ENCODE measurements at regions not wholly inside any gene's neighbourhood (a gene's known extent, or its start where the extent isn't known, plus 50 kb on each side); places are given as distances from the start of the nearest gene placed in this dataset.

DNA sequence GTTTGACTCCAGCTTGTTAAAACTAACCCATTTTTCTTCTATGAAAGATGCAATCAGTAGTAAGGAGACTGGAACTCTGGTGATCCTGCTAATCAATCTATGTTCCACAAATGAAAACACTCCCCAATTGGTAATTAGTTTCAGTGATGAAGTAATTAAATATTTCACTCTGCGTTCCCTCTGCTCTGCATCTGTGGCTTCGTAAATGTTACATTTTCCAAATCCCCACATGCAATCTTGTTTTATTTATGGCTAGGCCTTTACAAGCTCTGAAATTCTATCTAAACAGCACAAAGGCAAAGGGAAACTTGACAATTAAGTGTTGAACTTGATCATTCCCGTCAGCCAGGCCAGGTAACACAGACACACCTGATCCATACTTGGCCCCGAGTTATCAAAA lies 231.4 kb upstream of the OSR1 start:
- DNase-seq = no peak

DNA sequence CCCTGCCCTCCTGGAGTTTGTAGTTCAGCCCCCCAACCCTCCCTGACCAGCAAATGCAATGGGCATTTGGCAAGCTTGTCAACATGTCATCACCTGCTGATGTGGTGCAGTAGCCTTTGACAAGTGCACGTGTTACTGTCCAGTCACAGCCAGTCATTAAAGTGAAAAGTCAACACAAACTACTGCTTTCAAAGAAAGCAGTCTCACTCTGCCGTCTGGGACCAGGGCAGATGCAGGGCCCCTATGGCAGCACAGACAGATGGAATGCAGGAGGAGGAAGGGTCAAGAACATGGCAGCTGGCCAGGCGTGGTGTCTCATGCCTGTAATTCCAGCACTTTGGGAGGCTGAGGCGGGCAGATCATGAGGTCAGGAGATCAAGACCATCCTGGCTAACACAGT lies 222.4 kb upstream of the OSR1 start:
- peak; percentile 22 for DNase-seq

DNA sequence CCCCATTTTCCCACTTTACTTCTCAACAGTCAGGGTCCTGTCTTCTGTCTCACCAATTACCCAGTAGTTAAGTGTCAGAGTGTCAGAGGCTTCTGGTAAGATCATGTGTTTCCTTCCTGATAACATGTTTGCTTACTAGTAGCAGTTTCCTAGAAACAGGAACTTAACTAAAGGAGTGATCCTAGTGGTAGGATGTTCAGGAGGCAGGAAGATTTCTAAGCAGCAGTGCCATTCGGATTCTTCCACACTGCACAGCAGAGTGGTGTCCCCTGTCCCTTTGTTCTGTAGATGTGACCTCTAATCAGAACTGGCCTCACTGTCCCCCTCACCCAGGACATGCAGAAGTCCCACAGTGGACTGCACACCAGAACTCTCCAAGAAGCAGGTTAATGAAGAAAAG lies 221.8 kb upstream of the OSR1 start:
- no peak for DNase-seq

DNA sequence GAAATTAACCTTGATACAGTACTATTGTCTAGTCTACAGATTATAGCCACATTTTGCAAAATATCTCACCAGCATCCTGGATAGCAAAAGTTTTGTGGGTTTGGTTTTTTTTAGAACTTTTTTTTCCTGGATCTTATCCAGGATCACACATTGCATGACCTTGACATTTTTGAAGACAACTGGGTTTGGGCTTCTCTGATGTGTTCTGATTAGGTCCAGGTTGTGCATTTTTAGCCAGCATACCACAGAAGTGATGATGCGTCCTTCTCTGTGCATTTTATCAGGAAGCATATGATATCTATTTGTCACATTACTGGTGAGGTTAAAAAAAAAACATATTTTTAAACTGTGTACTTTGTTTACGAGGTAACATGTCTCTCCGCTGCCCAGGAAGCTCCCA lies 221.0 kb upstream of the OSR1 start:
- DNase-seq = peak; percentile 56

DNA sequence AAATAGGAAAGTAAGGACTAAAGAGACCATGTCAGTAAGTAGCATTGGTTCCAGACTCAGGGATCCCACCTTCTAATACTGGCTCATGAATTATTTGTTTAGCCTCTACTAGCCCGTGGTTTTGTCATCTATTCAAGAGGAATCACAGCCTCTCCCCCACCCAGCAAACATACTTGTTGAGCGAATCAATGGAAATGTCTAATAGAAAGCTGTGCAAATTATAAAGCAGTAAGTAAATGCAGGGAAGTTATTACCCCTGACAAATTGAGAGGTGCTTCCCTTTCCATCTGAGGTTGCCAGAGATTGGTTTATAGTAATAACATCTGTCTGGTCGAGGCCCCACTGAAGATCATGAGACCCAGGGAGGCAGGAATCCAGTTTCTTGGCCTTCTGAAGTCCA lies 219.3 kb upstream of the OSR1 start:
- DNase-seq = peak; percentile 64

DNA sequence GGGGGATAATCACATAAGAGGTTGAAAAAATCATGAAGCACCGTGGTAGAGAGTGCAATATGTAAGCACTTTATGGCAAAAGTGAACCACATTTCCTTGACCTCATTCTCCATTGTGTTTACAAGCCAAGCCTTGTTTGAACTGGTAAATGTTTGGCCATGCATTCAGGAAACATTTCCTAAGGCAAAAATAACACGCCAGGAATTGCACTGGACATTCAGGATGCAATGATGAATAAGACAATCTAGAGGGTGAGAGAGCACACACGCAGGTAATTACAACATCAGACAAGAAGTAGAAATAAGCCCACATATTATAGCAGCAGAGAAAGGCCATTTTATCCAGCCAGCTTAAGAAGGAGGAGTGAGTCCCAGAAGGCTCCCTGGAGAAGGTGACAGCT lies 218.0 kb upstream of the OSR1 start:
- no peak for DNase-seq

DNA sequence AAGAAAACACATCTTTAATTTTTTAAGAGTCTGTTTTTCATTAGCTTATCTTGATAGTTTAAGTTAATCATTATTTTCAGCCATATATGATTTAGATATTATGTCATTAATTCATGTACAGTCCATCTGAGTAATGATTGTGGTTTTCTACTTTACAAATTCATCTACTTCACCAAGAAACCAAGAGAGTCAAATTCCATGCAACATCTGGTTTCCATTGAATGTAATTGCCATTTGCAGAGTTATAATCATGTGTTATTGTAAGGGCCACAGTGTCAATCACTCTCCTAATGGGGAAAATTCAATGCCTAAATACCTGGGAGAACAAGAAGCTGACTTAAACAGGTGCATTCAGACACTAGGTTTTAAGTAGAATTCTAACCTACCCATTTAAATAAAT lies 217.2 kb upstream of the OSR1 start:
- peak; percentile 81 for DNase-seq

DNA sequence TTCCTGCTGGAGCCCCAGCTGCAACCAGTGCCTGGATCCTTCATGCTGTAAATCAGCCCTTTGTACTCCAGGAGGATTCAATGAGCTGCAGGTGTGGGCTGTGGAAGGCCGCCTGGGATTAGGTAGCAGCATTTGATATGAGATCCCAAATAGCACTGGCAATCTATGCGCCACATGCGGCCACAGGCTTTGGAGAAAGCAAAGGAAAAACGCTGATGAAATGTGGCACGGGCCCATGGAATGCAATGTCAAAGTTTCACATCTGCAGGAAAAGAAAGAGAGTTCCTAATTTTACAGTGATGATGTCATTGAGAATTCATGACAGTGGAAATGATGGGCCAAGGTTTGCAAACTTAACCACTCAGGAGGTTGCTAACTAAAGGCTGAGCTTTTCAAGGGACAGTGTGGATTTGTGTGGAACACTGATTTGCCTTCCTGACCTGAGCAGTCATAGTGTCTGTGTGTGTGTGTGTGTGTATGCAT lies 216.4 kb upstream of the OSR1 start:
- DNase-seq = peak; percentile 92

DNA sequence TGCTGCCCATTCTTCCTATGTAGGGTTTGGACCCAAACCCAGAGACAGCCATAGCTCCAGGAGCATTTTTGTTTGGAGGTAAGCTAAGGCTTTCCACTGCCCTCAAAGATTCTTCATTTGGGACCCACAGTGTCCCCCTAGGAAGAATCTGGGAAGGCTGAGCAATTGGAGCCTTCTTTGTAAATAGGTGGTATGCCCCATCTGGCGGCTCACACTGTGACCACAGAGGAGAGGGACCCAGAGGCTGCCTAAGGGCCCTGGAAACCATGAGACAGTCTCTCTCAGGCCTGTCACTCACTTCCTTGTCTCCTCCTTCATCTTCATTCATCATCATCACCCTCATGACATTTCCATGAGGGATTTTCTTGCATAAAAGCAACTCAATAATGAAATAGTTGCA lies 215.4 kb upstream of the OSR1 start:
- DNase-seq = no peak

DNA sequence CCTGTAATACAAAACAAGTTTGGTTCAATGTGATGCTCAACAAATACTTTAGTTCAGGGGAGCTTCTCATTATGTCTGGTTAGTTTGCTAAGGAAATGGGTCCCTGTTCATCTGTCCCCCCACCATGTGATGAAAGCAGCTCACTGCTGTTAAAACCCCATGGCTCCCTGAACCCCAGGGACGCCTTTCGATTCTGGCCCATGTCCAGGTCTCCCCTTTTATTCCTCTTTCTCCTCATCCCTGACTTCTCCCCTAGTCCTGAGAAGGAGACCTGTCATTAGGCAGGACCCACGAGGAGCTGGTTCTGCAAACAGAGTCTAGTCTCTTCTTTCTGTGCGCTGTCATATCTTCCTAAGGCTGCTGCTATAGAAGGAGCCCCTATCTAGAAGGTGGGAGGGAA lies 213.3 kb upstream of the OSR1 start:
- no peak for DNase-seq

DNA sequence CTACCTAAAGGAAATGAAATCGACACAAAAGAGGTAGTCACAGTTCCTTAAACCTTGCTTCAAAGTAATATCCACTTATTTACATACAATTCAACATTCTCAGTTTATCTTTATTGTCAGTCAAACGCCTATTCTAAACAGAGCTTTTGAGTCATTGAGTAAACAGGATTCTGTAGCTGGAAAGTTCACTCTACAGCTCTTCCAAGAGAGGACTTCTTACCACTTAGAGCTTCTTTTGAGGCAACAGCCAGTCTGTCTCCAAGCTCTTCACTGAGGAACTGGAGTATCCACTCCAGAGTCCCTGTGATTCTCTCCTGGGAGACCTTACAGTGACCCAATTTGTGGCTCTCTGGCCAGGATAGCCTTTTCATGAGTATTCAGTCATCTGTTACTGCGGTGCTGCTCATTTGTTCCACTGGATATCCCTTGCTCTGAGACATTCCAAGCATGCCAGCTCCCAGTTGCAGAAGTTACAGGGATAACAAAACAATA lies 210.9 kb upstream of the OSR1 start:
- DNase-seq = no peak

DNA sequence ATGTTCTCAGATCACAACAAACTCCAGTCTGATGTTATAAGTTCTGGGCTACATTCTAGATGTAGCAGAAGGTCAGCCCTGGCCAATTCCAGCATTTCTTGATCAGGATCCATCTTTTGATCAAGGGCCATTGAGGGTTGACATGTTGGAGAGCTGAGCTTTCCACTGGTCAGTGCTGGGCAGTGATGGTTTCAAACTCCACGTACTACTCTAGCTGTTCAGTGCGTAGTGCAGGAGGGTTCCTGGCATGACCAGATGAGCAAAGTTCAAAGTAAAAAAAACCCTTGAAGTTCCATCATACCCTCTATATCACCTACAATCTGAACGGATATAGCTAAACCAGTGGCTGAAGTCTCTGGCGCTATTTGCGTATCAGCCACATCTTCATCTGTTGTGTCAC lies 210.4 kb upstream of the OSR1 start:
- no peak for DNase-seq

DNA sequence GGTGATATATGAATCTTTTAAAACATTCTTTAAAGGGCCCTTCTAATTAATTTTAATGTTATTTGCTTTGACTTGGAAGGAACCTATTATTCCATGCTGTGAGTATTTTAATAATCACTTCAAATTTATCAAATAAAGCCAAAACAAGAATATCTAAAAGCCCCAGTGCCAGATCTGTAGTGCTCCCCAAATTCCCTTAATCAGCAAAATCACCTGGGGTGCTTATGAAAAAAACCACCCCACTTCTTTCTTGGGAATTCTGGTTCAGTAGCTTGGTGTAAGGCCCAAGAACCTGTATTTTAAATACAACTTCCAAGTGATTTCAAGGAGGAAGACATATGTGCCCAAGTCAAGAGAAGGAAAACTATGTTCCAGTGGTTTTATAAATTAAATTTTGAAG lies 202.4 kb upstream of the OSR1 start:
- no peak for DNase-seq

DNA sequence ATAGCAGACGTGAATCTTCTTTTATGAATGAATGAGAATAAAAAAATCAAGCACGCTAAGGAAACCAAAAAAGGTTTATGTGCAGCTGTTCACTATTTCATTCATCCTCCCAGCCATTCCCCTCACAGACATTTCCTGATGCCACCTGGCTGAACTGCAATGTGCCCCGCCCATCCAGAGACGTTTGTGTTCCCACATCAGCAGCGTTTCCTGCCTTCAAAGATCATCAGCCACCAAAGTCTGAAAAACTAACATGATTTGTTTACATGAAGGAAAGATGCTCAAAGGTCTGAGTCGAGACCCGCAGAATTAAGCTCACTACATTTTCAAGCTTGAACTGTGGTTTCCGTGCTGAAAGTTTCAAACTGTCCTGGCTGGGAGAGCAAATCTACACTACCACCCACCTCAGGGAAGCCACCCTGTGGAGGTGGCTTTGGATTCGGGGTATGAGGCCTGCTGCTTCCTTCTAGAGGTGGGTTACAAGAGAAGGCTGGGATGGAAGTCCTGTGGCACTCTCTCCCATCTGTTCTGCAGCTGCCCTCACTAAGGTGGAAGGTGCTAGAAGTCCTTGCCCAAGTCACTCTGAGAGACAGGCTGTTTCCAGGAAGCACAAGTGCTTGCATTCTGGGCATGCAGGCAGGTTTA lies 201.3 kb upstream of the OSR1 start:
- DNase-seq = no peak

DNA sequence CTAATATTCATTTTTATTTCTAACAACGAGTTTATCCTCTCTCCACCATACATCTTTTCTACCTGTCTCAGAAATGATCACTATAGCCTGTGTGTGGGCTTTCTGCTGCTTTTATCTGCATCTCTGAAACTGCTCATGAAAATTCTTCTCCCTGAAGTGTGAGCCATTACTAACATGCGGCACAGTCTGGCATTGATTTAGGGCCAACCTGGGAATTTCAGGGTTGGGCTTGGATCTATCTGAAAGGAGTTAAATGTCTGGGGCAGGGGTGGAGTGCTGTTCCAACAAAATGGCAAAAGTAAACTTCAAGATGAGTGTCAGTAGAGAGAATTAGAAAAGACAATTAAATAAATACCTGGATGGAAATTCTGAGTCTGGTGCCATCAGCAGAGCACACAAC lies 198.2 kb upstream of the OSR1 start:
- DNase-seq = no peak

DNA sequence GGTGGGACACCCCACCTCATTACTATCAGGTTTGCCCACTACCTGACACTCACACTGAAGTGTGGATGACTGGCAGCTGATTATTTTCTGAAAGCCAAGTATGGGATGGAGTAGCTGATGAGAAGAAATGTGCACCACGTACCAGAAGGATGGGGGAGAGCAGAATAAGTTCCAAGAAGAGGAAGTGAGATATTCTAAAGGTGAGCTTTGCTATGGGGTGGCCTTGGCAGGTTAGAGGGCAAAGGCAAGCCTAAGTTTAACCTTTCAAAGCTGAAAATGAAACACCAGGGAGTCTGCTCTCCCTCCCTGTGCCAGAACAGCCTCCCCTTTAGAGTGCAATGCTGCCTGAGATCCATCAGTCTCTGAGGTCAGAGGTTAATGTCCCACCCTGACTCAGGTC lies 196.1 kb upstream of the OSR1 start:
- no peak for DNase-seq

DNA sequence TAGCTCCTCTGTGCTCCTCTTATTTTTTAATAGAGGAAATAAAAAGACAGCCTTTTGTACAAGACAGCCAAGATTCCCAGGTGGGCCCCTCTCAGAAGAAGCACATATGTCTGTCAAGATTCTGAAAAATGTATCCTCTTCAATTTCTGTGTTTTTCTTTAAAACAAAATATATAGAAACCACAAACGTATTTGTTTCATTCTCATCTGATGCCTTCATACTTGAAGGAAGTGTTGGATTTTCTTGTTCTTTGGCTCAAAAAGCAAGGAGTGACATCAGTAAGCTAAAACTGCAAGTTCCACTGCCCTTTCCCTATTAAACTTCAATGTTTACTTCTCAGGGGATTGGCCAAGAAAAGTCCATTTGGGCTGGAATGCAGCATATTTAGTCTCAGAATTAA lies 193.8 kb upstream of the OSR1 start:
- no peak for DNase-seq

DNA sequence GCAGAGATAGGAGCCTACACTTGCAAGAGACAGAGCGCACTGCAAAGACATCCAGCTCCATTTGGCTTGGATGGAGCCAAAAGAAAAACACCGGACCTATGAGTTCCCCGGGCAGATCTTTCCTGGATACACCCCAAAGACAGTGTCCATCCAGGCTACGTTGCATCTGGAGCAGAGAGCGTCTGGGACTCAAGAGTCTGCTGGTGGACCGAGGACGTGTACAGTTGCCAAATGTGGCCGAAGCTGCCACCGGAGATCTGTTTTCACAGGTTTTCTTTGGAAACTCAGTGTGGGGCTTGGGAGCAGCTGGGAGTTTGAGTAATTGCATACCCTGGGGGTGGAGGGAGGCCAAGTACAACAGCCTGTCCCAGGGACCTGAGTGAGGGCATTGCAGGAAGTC lies 192.3 kb upstream of the OSR1 start:
- no peak for DNase-seq

DNA sequence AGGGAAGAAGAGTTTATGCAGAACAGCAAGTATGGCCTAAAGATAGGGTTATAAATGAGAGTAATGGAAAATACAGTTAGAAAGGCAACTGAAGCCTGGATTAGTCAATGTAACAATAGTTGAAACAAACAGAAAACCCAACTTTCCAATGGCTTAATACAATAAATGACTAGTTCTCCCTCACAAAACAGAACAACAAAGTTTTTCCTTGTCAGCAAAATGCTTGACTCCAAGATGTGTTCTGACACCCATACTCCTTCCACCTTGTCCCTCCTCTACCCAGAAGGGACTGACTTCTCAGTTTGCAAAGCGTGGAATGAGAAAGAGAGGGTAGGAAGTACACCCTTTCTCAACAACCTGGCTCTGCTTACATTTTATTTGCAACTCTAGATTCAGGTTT lies 191.4 kb upstream of the OSR1 start:
- DNase-seq = no peak

DNA sequence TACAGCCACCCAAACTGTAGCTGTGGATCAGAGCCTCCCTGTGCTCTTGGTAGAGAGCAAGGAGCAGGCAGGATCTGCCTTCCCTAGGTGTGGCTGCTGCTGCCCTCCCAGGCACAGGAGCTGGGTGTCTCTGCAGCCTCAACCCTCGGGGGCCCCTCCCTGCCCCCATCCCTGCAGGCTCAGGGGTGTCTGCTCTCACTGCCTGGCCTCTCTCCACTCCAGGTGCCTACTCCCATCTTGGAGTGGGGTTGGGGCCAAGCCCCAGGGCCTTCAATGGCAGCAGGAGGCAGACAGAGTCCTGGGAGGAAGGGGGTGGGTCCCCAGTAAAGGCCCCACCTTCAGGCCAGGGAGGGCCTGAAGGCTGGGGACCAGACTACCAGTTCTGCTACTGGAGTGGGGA lies 189.7 kb upstream of the OSR1 start:
- DNase-seq = no peak

DNA sequence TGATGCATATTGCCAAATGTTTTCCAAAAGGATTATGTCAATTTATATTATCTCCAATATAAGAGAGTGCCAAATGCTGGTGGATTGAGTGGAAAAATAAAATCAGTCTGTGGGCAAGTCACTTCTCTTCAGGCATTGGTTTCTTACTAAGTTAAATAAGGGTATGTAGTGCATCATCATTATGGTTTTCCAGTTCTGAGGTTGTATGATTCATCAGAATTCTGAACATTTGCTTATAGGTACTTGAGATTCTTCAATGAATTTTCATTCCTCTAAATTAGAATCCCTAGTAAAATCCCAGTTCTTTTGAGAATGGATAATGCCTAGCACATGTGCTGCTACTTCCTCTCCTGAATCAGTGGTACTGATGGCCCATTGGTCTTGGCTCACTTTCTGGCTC lies 188.9 kb upstream of the OSR1 start:
- peak; percentile 27 for DNase-seq

DNA sequence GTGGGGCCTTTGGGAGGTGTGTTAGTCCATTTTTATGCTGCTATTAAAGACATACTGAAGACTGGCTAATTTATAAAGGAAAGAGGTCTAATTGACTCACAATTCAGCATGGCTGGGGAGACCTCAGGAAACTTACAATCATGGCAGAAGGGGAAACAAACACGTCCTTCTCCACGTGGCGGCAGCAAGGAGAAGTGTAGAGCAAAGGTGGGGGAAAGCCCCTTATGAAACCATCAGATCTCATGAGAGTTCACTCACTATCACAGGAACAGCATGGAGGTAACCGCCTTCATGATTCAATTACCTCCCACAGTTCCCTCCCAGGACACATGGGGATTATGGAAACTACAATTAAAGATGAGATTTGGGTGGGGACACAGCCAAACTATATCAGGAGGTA lies 187.1 kb upstream of the OSR1 start:
- no peak for DNase-seq

DNA sequence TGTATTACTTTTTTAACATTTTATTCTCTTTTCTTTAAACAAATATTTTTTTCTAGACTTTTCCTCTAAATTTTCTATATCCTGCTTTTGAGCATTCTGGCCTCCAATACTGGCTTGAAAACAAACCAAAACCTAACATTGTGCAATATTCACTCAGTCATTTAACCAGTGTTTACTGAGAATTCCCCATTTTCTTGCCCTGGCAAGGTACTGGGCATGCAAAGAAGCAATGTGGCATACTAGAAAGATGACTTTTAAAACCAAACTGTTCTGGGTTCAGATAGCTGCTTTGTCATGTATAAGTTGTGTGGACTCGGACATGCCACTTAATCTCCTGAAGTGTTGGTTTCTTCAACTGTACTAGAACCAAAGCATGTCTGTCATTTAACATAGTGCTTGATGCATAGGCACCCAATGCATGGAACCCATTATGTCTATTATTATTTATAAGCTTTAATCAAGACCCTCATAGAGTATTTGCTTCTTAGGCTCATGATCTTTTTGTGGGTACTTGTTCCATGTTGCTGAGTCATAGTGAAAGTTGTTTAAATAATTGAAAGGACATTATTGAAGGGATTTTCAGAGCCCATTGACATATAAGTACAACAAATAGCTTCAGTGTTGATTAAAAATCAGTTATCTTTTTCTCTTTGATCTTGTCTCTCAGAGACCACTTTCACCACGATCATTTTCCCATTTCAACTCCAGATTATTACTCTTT lies 185.4 kb upstream of the OSR1 start:
- DNase-seq = no peak

Measured in fibroblast of skin of abdomen (primary cell).